ENCODE measurements at regions not wholly inside any gene's neighbourhood (a gene's known extent, or its start where the extent isn't known, plus 50 kb on each side); places are given as distances from the start of the nearest gene placed in this dataset.

DNA sequence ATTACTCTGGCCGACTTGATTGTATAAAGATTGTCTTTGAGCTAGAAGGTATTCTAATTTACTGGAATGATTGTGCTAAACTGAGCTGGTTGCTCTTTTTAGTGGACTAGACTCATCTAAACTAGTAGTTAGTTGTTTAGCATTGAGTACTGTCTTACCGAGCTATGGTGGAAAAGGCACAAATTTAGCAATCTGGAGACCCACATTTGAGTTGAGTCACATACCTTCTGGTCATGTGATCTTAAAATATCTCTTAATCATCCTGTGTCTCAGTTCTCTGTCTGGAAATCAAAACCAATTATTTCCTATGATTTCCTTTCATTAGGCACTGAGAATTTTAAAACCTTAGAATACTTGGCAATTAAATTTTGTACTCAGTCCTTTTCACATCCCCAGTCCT lies 349.5 kb downstream of the IRS2 start:
- Mint-ChIP-seq H3K4me1 (ENCODE audit: low read depth) (peaks cover 7% of the 10 kb centered on the region), H3K9me3 (ENCODE audit: low read depth) (peaks cover 5% of the 10 kb centered on the region), H3K27ac (ENCODE audit: unreplicated experiment) (no peak overlapping the region), H3K36me3 (ENCODE audit: low read depth) (no peaks in the 10 kb centered on the region), H3K27me3 (ENCODE audit: low read depth) (no peaks in the 10 kb centered on the region), H3K4me3 (ENCODE audit: unreplicated experiment) (no peak overlapping the region)
- DNase-seq (ENCODE audit: low spot score), result no peak
- TF ChIP-seq, protein P1, sequence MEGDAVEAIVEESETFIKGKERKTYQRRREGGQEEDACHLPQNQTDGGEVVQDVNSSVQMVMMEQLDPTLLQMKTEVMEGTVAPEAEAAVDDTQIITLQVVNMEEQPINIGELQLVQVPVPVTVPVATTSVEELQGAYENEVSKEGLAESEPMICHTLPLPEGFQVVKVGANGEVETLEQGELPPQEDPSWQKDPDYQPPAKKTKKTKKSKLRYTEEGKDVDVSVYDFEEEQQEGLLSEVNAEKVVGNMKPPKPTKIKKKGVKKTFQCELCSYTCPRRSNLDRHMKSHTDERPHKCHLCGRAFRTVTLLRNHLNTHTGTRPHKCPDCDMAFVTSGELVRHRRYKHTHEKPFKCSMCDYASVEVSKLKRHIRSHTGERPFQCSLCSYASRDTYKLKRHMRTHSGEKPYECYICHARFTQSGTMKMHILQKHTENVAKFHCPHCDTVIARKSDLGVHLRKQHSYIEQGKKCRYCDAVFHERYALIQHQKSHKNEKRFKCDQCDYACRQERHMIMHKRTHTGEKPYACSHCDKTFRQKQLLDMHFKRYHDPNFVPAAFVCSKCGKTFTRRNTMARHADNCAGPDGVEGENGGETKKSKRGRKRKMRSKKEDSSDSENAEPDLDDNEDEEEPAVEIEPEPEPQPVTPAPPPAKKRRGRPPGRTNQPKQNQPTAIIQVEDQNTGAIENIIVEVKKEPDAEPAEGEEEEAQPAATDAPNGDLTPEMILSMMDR (IDR thresholded peaks at IDR 0.05), result no peak

- DNase-seq (ENCODE audit: low spot score), result no peak
- peaks cover 4% of the 10 kb centered on the region for H3K9me3 Mint-ChIP-seq (ENCODE audit: low read depth)
- H3K27ac Mint-ChIP-seq (ENCODE audit: unreplicated experiment), result no peak overlapping the region
Observed at GRCh38 chr13:109436055-109436622, 350.2 kb downstream of the IRS2 start.

GRCh38 chr13:109431217-109431616 lies 355.2 kb downstream of the IRS2 start:
- H3K36me3 Mint-ChIP-seq (ENCODE audit: low read depth), result no peaks in the 10 kb centered on the region
- no peak for DNase-seq (ENCODE audit: low spot score)
- H3K27me3 Mint-ChIP-seq (ENCODE audit: low read depth), result no peaks in the 10 kb centered on the region
- H3K9me3 Mint-ChIP-seq (ENCODE audit: low read depth), result peaks cover 15% of the 10 kb centered on the region
- H3K4me1 Mint-ChIP-seq (ENCODE audit: low read depth), result peaks cover 10% of the 10 kb centered on the region
- TF ChIP-seq, protein P1 (IDR thresholded peaks at IDR 0.05), result no peak
- H3K4me3 Mint-ChIP-seq (ENCODE audit: unreplicated experiment), result no peak overlapping the region
- H3K27ac Mint-ChIP-seq (ENCODE audit: unreplicated experiment), result no peak overlapping the region

More at GRCh38 chr13:109436055-109436622, 350.2 kb downstream of the IRS2 start:
- H3K27me3 Mint-ChIP-seq (ENCODE audit: low read depth), result no peaks in the 10 kb centered on the region
- H3K4me3 Mint-ChIP-seq (ENCODE audit: unreplicated experiment), result no peak overlapping the region
- peaks cover 7% of the 10 kb centered on the region for H3K4me1 Mint-ChIP-seq (ENCODE audit: low read depth)
- no peaks in the 10 kb centered on the region for H3K36me3 Mint-ChIP-seq (ENCODE audit: low read depth)
- TF ChIP-seq, protein P1 (IDR thresholded peaks at IDR 0.05), result no peak

DNA sequence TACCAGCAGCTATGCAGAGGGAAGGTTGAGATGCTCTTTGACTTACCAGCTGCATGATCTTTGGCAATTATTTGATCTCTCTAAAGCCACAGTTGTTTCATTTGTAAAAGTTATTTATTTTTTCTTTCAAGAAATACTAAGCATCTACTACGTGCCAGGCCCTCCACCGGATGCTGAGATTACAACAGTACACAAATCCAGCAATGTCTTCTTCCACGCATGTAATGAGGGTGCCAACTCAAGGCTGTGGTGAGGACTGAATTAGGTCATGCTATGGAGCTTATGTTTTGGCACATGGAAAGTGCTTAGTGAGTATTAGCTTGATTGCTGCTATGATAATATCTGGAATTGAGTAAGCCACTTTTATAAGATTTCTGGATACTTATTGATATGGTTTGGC lies 358.2 kb downstream of the IRS2 start:
- no peak overlapping the region for H3K4me3 Mint-ChIP-seq (ENCODE audit: unreplicated experiment)
- no peak overlapping the region for H3K27ac Mint-ChIP-seq (ENCODE audit: unreplicated experiment)
- no peaks in the 10 kb centered on the region for H3K36me3 Mint-ChIP-seq (ENCODE audit: low read depth)
- TF ChIP-seq, protein P1 (IDR thresholded peaks at IDR 0.05), result no peak
- peaks cover 12% of the 10 kb centered on the region for H3K9me3 Mint-ChIP-seq (ENCODE audit: low read depth)
- DNase-seq (ENCODE audit: low spot score), result no peak
- peaks cover 10% of the 10 kb centered on the region for H3K4me1 Mint-ChIP-seq (ENCODE audit: low read depth)
- H3K27me3 Mint-ChIP-seq (ENCODE audit: low read depth), result no peaks in the 10 kb centered on the region

GRCh38 chr13:109427695-109428094 lies 358.7 kb downstream of the IRS2 start:
- Mint-ChIP-seq H3K4me3 (ENCODE audit: unreplicated experiment) (no peak overlapping the region), H3K27ac (ENCODE audit: unreplicated experiment) (no peak overlapping the region)
- TF ChIP-seq, protein P1 (IDR thresholded peaks at IDR 0.05), result peak; percentile 26

More at GRCh38 chr13:109427695-109428094, 358.7 kb downstream of the IRS2 start:
- Mint-ChIP-seq H3K36me3 (ENCODE audit: low read depth) (no peaks in the 10 kb centered on the region), H3K9me3 (ENCODE audit: low read depth) (peaks cover 11% of the 10 kb centered on the region), H3K4me1 (ENCODE audit: low read depth) (peaks cover 10% of the 10 kb centered on the region), H3K27me3 (ENCODE audit: low read depth) (no peaks in the 10 kb centered on the region)
- DNase-seq (ENCODE audit: low spot score), result no peak
